Right lobe of liver (tissue), 4 donors: ENCODE measurements at regions not wholly inside any gene's neighbourhood (a gene's known extent, or its start where the extent isn't known, plus 50 kb on each side); places are given as distances from the start of the nearest gene placed in this dataset.

Experiments used
- CTCF ChIP-seq, 4 donors: fragments of 200-600 bp in 3 of 4; fragments of 450-650 bp in 1 of 4; IDR thresholded peaks; one replicate each; pipeline versions ENCODE4 v1.5.1 to v1.8.0; 2016 to 2022; ENCODE audit warnings: antibody characterized with exemption in 4 of 4, mild to moderate bottlenecking in 2 of 4
- POLR2A ChIP-seq: fragments of 450-650 bp; IDR thresholded peaks from one replicate; pipeline ENCODE4 v1.6.1; 2017; ENCODE audit warnings: antibody characterized with exemption, mild to moderate bottlenecking
- donor health status: DM: no; HTN: no; CAD: no.
- donor health status: DM: no; HTN: no; CAD: no.
- donor health status: DM: no; HTN: yes; CAD: no.

DNA sequence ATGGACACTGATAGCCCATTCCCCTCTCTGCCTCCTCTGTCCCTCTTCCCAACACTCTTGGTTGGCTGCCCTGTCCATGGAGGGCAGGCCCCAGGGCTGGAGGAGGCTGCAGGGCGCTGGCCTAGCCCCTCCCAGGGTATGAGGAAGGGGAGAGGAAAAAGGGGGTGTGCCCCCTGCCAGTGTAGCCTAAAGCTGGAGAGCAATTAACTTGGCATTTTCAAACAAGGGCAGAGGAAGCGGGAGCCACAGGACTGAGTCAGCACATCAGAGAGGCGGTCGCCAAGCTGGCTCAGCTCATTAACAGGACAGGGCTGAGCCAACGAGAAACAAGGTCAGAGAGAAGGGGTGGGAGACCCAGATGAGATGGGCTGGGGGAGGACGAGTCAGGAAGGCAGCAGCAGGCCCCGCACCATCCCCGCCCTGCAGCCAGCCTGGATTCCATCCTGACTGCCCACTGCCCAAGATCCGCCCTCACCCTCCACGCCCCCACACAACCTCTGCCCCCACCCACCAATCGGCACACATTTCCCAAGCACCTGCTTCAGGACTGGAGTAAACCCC, 76.3 kb downstream of the BUD13 start:
- TF ChIP-seq CTCF (IDR thresholded peaks at IDR 0.05) (no peak), POLR2A (no peak)
